Vagina (tissue), 2 donors: ENCODE measurements at regions not wholly inside any gene's neighbourhood (a gene's known extent, or its start where the extent isn't known, plus 50 kb on each side); places are given as distances from the start of the nearest gene placed in this dataset.

Experiments used
- DNase-seq, 2 donors: peaks; one replicate each; pipeline ENCODE4 v3.0.0-alpha.2; 2017; ENCODE audit errors: extremely low spot score in 2 of 2
- H3K27ac ChIP-seq: fragments of 200-600 bp; sonication (generic); one replicate; pipeline ENCODE4 v1.5.1; 2019
- H3K27me3 ChIP-seq: fragments of 200-600 bp; sonication (generic); one replicate; pipeline ENCODE4 v1.5.1; 2019
- H3K36me3 ChIP-seq, 2 donors: fragments of 200-600 bp; sonication (generic); one replicate each; pipeline ENCODE4 v1.5.1; 2017 to 2019
- H3K4me1 ChIP-seq: fragments of 200-600 bp; sonication (generic); one replicate; pipeline ENCODE4 v1.5.1; 2019
- H3K4me3 ChIP-seq, 2 donors: fragments of 200-600 bp; sonication (generic); 1 replicate in 1 of 2; 2 replicates in 1 of 2; pipeline ENCODE4 v1.5.1; 2016 to 2019
- H3K9me3 ChIP-seq: fragments of 200-600 bp; sonication (generic); one replicate; pipeline ENCODE4 v1.5.1; 2019
- CTCF ChIP-seq, 3 experiments: fragments of 450-650 bp in 2 of 3; fragments of 200-600 bp in 1 of 3; sonication (generic) in 1 of 3; IDR thresholded peaks; one replicate each; pipeline ENCODE4 v1.5.1; 2017 to 2019; ENCODE audit warnings: antibody characterized with exemption in 3 of 3, mild to moderate bottlenecking in 2 of 3, moderate library complexity in 2 of 3
- POLR2A ChIP-seq, 2 donors: fragments of 450-650 bp; IDR thresholded peaks; one replicate each; pipeline ENCODE4 v1.6.1; 2017; ENCODE audit warnings: antibody characterized with exemption in 2 of 2, mild to moderate bottlenecking in 2 of 2, moderate library complexity in 2 of 2
- POLR2AphosphoS5 ChIP-seq, 2 donors: sonication (generic); formaldehyde crosslinking; IDR thresholded peaks; one replicate each; pipeline ENCODE4 v1.9.0; 2017; ENCODE audit warnings: antibody characterized with exemption in 2 of 2, mild to moderate bottlenecking in 2 of 2, low read depth in 1 of 2; ENCODE audit not compliant: insufficient read depth in 1 of 2
- intact Hi-C: fragments of 100-400 bp; cut with DNase I; formaldehyde crosslinking; loops from one replicate; pipeline ENCODE4 v1.15.1; 2023

DNA sequence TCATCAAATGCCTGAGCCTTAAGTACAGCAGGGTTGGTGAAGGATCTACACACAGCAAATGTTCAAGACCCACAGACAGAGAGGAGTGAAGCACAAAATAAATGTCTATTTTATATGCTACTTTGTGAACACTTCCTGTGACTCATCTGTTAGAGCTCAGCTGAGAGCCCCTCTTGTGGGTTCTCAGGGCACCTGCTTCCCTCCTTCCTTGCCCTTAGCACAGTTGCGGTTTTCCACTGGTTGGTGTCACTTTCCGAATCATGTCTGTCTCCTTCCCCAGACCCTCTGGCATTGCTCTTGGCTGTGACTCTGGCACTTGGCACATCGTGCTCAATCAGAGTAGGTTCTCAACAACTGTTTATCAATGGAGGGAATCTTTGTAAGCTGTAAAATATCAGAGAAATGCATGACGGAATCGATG is 128.5 kb upstream of the STC2 start:
- Histone ChIP-seq H3K27me3 (no peaks in the 10 kb centered on the region), H3K27ac (no peak overlapping the region), H3K4me1 (no peaks in the 10 kb centered on the region), H3K4me3 (no peak overlapping the region), H3K9me3 (no peaks in the 10 kb centered on the region), H3K36me3 (no peaks in the 10 kb centered on the region)
- no peak for DNase-seq
- intact Hi-C loops, result no loop called here
- no peak for TF ChIP-seq POLR2A (IDR thresholded peaks at IDR 0.05)
- TF ChIP-seq CTCF (IDR thresholded peaks at IDR 0.05), result no peak
- TF ChIP-seq POLR2AphosphoS5 (IDR thresholded peaks at IDR 0.05; ENCODE audit: insufficient read depth in 1 of 2, low read depth in 1 of 2), result no peak

- Histone ChIP-seq H3K27me3 (no peaks in the 10 kb centered on the region), H3K9me3 (no peaks in the 10 kb centered on the region), H3K36me3 (no peaks in the 10 kb centered on the region), H3K27ac (peak overlapping the region; percentile 52), H3K4me1 (no peaks in the 10 kb centered on the region), H3K4me3 (no peak overlapping the region)
- no peak for TF ChIP-seq POLR2A (IDR thresholded peaks at IDR 0.05)
- no peak for TF ChIP-seq CTCF (IDR thresholded peaks at IDR 0.05)
- TF ChIP-seq POLR2AphosphoS5 (IDR thresholded peaks at IDR 0.05; ENCODE audit: insufficient read depth in 1 of 2, low read depth in 1 of 2), result no peak
- no peak for DNase-seq
- intact Hi-C loops, result no loop called here
Observed at GRCh38 chr5:173456181-173456580, 128.0 kb upstream of the STC2 start.

- Histone ChIP-seq H3K9me3 (no peaks in the 10 kb centered on the region), H3K4me3 (no peak overlapping the region), H3K27ac (peak overlapping the region; percentile 52), H3K36me3 (no peaks in the 10 kb centered on the region), H3K27me3 (no peaks in the 10 kb centered on the region), H3K4me1 (no peaks in the 10 kb centered on the region)
- no peak for TF ChIP-seq CTCF (IDR thresholded peaks at IDR 0.05)
- no peak for TF ChIP-seq POLR2AphosphoS5 (IDR thresholded peaks at IDR 0.05; ENCODE audit: insufficient read depth in 1 of 2, low read depth in 1 of 2)
- no peak for TF ChIP-seq POLR2A (IDR thresholded peaks at IDR 0.05)
- no peak for DNase-seq
- intact Hi-C loops, result no loop called here
Observed at GRCh38 chr5:173455599-173455957, 127.4 kb upstream of the STC2 start.

DNA sequence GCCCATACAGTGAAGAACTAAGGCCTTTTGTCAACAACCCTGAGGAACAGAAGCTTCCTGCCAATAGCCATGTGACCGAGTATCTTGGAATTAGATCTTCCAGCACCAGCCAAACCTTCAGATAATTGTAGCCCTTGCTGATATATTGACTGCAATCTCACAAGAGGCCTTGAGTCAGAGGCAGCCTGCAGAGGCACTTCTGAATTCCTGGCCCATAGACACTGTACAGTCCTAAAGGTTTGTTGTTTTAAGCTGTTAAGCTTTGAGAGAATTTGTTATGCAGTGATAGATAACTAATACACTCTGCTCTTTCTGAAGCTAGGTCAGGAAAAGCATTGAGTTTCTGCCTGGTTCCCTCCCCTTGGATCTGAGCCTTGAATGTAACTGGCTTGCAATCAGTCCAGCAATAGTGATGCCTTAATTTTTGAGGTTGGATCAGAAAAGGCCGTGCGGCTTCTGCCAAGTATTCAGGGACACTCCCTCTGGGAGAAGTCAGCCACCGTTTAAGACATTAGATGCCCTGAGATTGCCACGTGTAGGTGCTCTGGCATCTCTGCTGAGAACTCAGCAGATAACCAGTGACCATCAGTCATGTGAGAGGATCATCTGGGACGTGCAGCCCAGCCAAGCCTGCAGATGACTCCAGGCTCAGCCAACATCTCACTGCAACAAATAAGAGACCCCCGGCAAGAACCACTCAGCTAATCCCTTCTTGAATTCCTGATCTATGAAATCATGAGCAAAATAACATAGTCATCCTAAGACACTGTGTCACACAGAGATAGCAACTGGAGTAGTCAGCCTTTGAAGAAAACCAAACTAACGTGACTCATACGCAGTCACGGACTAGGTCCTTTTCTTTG is 126.8 kb upstream of the STC2 start:
- no peaks in the 10 kb centered on the region for H3K36me3 ChIP-seq

More for the DNA sequence above, 126.8 kb upstream of the STC2 start:
- intact Hi-C loops, result no loop called here
- Histone ChIP-seq H3K9me3 (no peaks in the 10 kb centered on the region), H3K27ac (peak overlapping the region; percentile 62), H3K4me3 (no peak overlapping the region), H3K4me1 (no peaks in the 10 kb centered on the region), H3K27me3 (no peaks in the 10 kb centered on the region)
- no peak for DNase-seq
- TF ChIP-seq CTCF (IDR thresholded peaks at IDR 0.05), result no peak
- TF ChIP-seq POLR2AphosphoS5 (IDR thresholded peaks at IDR 0.05; ENCODE audit: insufficient read depth in 1 of 2, low read depth in 1 of 2), result peak in 1 of 2 donors; percentile 17
